ENCODE measurements at regions not wholly inside any gene's neighbourhood (a gene's known extent, or its start where the extent isn't known, plus 50 kb on each side); places are given as distances from the start of the nearest gene placed in this dataset.

DNA sequence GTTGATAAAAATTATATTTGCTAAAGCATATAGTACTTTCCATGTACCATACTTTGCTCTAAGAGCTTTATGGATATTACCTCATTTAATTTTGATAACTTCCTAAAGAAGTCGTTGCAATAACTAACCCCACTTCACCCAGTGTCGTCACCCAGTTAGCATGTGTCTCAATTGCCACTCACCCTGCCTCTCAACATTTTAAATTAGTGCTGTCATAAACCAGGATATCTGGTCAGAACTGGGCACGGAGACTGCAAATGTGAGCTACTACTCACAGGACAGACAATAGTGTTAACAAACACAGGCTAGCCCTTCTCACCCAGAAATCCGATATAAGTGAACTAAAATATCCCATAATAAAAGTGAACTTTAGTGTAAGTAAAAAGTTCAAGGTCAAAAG is 430.6 kb downstream of the KLF12 start:
- WGBS, 2 donors, result 72 to 76% methylated on average over 4 of the region's 4 CpGs
- Histone ChIP-seq H3K36me3 (replicated peaks in 1 of 2; ENCODE audit: insufficient read depth in 1 of 2, low read depth in 2 of 2) (no peaks in the 10 kb centered on the region), H3K27me3 (no peaks in the 10 kb centered on the region), H3K4me1 (no peaks in the 10 kb centered on the region), H3K27ac (no peak overlapping the region), H3K4me3 (no peak overlapping the region), H3K9me3 (no peaks in the 10 kb centered on the region)
- TF ChIP-seq POLR2A (IDR thresholded peaks at IDR 0.05), result no peak
- TF ChIP-seq, protein P1, sequence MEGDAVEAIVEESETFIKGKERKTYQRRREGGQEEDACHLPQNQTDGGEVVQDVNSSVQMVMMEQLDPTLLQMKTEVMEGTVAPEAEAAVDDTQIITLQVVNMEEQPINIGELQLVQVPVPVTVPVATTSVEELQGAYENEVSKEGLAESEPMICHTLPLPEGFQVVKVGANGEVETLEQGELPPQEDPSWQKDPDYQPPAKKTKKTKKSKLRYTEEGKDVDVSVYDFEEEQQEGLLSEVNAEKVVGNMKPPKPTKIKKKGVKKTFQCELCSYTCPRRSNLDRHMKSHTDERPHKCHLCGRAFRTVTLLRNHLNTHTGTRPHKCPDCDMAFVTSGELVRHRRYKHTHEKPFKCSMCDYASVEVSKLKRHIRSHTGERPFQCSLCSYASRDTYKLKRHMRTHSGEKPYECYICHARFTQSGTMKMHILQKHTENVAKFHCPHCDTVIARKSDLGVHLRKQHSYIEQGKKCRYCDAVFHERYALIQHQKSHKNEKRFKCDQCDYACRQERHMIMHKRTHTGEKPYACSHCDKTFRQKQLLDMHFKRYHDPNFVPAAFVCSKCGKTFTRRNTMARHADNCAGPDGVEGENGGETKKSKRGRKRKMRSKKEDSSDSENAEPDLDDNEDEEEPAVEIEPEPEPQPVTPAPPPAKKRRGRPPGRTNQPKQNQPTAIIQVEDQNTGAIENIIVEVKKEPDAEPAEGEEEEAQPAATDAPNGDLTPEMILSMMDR (IDR thresholded peaks at IDR 0.05), result no peak
- DNase-seq, result no peak
- intact Hi-C loops (cut with DNase I), result loop anchor here (10.0 kb wide), 1 partner anchor 869 kb away; no protein-coding TSS in a partner anchor
- ATAC-seq, result no peak

DNA sequence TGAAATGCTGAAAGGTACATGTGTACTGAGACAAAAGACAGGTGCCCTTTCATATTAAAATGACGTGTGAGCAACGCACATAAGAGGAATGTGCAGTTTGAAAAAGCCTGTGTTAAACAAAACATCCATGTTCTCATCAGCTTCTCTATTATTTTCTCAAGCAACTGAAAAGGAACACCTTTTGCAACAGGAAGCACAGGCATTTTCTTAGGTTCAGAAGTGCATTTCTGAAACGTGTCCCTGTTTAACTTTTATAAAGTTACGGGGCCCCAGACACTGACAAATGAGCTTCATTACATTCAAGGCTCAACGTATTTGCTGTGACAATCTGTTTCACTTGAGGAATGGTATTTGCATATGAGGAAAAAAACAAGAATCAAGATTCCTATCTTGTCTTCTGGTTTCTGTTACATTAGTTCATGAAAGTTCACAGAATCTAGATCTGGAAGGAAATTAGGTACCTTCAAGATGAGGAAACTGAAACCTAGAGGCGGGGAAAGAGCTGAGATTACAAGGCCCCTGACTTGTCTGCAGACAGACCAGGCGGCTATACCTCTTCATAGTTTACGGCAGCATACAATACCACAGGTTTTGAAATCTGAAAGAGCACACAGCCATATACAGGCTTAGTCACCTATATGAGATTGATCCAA is 431.7 kb downstream of the KLF12 start:
- Histone ChIP-seq H3K36me3 (replicated peaks in 1 of 2; ENCODE audit: insufficient read depth in 1 of 2, low read depth in 2 of 2) (no peaks in the 10 kb centered on the region), H3K4me1 (no peaks in the 10 kb centered on the region), H3K27me3 (no peaks in the 10 kb centered on the region), H3K4me3 (no peak overlapping the region), H3K9me3 (no peaks in the 10 kb centered on the region), H3K27ac (no peak overlapping the region)
- TF ChIP-seq POLR2A (IDR thresholded peaks at IDR 0.05), result no peak
- TF ChIP-seq, protein P1 (IDR thresholded peaks at IDR 0.05), result no peak
- DNase-seq, result no peak
- intact Hi-C loops (cut with DNase I), result loop anchor here (10.0 kb wide), 1 partner anchor 868 kb away; no protein-coding TSS in a partner anchor
- 68 to 80% methylated on average over 8 of the region's 8 CpGs for WGBS, 2 donors
- no peak for ATAC-seq

DNA sequence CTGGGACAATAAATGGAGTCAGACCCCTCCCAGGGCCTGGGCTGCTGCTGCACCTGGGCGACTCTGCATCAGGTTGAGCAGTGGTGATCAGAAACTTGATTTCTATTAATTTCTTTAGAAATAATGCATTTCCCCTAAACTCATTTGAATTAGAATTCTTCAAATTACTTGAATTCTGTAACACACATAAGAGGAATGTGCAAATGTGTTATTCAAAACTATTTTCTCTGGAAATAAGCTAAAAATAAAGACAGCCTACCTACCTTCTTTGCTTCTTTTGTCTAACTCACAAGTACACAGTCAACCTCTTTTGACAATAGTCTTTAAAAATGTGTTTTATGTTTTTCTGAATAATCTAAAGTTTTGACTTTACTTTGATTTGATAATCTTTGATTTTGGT is 433.0 kb downstream of the KLF12 start:
- DNase-seq (no peak), ATAC-seq (no peak)
- Histone ChIP-seq H3K36me3 (replicated peaks in 1 of 2; ENCODE audit: insufficient read depth in 1 of 2, low read depth in 2 of 2) (no peaks in the 10 kb centered on the region), H3K27ac (no peak overlapping the region), H3K9me3 (no peaks in the 10 kb centered on the region), H3K4me1 (no peaks in the 10 kb centered on the region), H3K27me3 (no peaks in the 10 kb centered on the region), H3K4me3 (no peak overlapping the region)
- TF ChIP-seq POLR2A (IDR thresholded peaks at IDR 0.05), result no peak
- TF ChIP-seq, protein P1 (IDR thresholded peaks at IDR 0.05), result no peak
- intact Hi-C loops (cut with DNase I), result loop anchor here (10.0 kb wide), 1 partner anchor 866 kb away; no protein-coding TSS in a partner anchor
- 86 to 100% methylated on average over 1 of the region's 1 CpG for whole genome bisulfite sequencing, 2 donors

DNA sequence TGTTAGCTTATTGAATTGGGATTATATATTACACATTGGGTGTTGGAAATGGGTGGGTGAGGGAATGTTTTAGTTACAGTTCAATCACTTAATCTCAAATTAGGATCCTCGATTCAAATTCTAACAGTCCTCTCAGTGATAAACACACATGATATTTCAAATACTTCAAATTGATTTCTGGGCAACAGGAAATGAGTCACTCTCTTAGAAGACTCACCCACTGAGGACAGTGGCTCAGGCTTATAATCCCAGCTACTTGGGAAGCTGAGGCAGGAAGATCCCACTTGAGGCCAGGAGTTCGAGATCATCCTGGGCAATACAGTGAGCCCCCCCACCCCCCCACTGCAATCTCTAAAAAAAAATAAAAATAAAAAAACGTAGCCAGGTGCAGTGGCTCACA is 435.3 kb downstream of the KLF12 start:
- Histone ChIP-seq H3K4me3 (no peak overlapping the region), H3K27ac (no peak overlapping the region), H3K4me1 (no peaks in the 10 kb centered on the region), H3K27me3 (no peaks in the 10 kb centered on the region), H3K36me3 (replicated peaks in 1 of 2; ENCODE audit: insufficient read depth in 1 of 2, low read depth in 2 of 2) (no peaks in the 10 kb centered on the region), H3K9me3 (no peaks in the 10 kb centered on the region)
- ATAC-seq (no peak), DNase-seq (no peak)
- intact Hi-C loops (cut with DNase I), result no loop called here
- WGBS, 2 donors, result 68 to 69% methylated on average over 3 of the region's 3 CpGs
- TF ChIP-seq, protein P1 (IDR thresholded peaks at IDR 0.05), result no peak

DNA sequence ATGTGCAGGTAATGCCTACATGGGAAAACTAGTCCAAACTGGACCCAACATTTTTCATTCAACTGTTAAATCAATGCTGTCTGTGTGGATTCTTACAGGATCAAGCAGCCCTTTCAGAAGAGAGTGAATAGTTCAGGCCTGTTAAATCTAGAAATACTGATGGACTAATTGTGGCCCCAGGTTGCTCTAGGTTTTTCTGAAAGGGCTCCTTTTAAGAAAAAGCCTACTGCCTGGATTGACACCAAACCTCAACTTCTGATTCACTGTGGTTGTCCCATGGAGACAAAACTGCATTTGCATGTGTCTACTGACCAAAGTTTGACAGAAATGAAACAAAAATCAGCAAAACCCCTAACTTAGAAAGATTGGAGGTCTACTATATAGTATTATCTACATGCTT is 437.0 kb downstream of the KLF12 start:
- no peak for ATAC-seq
- Histone ChIP-seq H3K9me3 (no peaks in the 10 kb centered on the region), H3K4me1 (no peaks in the 10 kb centered on the region), H3K36me3 (replicated peaks in 1 of 2; ENCODE audit: insufficient read depth in 1 of 2, low read depth in 2 of 2) (no peaks in the 10 kb centered on the region), H3K27me3 (no peaks in the 10 kb centered on the region), H3K4me3 (no peak overlapping the region), H3K27ac (no peak overlapping the region)
- no peak for DNase-seq
- TF ChIP-seq POLR2A (IDR thresholded peaks at IDR 0.05), result no peak
- TF ChIP-seq, protein P1 (IDR thresholded peaks at IDR 0.05), result no peak
- intact Hi-C loops (cut with DNase I), result no loop called here

Data from body of pancreas (tissue), 4 donors.